Left lobe of liver (tissue), 2 donors: ENCODE measurements at regions not wholly inside any gene's neighbourhood (a gene's known extent, or its start where the extent isn't known, plus 50 kb on each side); places are given as distances from the start of the nearest gene placed in this dataset.
A peak's percentile ranks its signal among the peaks of the same experiment; 100 is the strongest.
"Not testable (repeated sequence)": the region's sequence is repeated elsewhere in the genome, so short reads cannot be mapped to it uniquely, and the experiment has no call there.

Experiments
- ATAC-seq: fragments of 200-7000 bp; cut with Tn5 transposase; one replicate; pipeline ENCODE4 v1.9.1; 2020; ENCODE audit warnings: mild to moderate bottlenecking, moderate library complexity
- DNase-seq: peaks from one replicate; pipeline ENCODE4 v3.0.0-alpha.2; 2020; ENCODE audit warnings: low spot score
- donor health status: DM: no; HTN: no; CAD: no; lungs with moderate emphysema.
- donor health status: DM: no; HTN: yes; CAD: no.

DNA sequence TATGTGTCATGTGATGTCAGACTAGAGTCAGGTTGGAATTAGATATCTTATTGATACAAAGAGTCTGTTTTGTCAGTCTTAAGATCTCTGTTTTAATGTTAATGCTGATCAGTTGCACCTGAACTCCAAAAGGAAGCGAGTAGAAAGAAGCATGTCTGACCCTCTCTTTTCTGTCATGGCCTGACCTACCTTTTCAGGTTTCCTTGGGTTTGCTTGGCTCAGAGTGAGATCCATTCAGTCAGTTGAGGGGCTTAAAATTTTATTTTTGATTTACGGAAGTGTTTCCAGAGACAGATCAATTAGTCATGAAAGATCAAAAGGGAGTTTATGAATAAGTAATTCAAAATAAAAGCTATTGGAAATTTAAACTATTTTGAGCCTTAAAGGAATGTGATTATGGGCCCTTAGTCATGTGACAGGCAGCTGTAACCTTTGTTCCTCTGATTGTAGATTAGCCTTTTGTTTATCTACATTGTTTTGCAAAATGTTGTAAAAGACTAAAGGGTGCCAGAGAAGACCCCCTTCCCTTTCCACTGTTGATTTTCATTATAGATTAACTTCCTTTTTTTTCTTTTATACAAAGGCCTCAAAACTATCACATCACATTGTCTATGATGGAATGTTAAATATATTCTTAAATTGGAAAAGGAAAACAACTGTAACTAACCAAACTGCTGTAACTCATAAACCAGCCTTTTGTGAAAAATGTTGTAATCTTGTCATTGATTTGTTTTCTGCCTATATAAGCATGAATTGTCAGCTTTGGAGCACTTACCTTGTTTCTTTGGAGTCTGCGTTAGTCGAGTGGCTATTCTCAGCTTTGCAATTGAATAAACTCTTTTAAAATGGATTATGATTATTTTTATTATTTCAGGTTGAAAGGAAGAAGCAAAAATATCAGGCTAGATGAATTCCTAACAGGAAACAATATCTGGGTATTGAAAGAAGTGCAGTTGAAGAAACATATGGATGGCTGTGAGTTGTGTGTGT lies 195.5 kb upstream of the MBL2 start:
- ATAC-seq: no peak
- no peak for DNase-seq

DNA sequence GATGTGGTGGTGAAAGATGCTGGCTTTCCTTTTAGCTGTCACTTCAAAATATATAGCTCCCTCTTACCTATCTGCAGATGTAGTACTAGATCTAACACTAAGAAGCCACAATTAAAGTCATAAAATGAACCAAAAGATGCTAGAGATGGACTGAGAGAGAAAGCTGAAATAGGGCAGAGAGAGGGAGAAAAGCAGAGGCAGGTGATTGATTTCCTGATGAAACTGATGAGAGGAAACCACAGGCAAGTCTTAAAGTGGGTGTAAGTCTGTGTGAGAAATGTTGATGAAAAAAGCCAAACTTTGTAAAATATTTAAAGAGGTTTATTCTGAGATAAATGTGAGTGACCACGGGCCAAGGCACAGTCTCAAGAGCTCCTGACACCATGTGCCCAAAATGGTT lies 194.3 kb upstream of the MBL2 start:
- DNase-seq: no peak
- ATAC-seq: no peak

DNA sequence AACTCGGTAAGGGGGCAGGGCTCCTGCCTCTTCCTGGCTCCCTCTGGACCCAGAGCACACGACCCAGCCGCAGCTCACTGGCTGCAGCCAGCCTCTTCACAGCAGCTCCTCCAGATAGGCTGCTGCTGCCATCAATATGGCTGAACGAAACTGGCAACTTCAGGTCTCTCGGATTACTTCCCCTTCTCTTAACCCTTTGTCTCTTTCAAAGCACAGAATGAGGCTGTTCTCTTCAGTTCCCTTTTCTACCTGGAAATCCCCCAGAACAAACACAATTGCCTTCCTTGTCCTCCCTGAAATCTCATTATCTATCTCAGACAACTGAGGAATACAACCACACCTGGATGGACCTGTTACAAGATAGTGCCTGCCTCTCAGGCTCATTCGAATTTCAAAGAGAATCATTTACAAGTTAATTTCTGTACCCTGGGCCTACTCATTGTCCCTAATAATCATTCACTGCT lies 193.4 kb upstream of the MBL2 start:
- ATAC-seq (peak; percentile 10), DNase-seq (no peak)

DNA sequence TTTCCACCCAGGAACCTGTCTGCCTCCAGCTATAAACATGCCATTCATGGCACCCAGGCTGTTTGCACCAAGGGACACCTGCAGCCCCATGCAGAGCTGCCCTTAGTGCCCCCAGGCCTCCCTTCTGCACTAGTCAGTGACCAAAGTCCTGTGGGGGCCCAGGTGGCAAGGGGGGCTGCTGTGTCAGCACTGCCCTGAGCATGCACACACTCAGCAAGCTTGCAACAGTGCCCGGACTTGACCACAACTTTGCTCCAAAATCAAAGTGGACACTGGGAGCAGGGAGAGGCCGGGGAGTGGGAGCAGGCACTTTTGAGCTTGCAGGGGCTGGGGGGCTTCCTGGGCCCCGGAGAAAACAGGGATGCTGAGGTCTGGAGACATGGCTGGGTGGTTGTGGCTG lies 192.9 kb upstream of the MBL2 start:
- peak; percentile 37 for ATAC-seq

DNA sequence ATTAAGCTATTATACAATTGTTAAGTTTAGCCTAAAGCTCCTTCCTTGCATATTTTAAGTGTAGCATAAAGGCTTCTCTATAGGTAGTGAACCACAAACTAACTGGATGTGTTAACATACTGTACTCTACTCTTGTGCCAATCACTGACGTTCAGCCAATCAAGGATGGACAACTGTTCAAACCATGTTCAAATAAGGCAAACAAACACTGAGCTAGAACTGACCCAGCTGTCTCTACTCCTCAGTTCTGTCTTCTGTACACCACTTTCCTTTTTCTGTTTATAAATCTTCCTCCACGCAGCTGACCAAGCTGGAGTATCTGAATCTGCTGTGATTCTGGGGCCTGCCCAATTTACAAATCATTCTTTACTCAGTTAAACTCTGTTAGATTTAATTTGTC lies 188.7 kb upstream of the MBL2 start:
- ATAC-seq (no peak), DNase-seq (no peak)

More for the DNA sequence above, 192.9 kb upstream of the MBL2 start:
- DNase-seq: no peak

DNA sequence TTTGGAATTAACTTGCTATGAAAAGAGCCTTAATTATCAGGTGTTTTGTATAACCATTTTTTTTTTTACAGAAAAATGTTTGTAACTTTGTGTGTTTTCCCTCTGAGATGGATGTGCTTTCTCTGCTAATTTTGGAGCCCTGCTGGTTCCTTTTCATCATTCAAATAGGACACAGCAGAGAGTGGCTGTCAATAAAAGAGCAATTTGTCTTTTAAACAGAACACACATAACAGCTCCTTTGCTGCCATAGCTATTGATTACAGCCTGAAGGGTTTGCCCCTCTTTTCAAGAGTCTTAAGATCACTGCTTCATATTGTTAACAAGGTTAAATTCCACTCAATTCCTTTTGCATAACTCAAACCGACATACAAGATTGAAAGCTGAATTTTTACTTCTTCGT lies 187.2 kb upstream of the MBL2 start:
- ATAC-seq: no peak
- no peak for DNase-seq

DNA sequence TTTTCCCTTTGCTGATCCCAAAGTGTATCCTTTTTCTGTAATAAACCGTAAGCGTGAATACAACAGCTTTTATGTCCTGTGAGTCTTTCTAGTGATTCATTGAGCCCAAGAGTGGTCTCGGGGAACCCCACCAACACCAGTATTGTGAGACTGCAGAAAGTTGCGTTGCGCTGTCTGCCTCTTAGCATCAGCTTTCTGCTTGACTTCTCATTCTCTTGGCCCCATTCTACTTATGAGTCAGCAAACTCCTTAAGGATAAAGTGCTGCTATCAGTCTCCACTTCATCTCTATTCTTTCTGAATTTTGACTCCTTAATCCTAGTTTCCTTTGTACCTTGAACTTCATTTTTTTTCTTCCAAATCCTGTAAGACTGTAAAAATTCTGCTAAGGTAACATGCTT lies 184.3 kb upstream of the MBL2 start:
- no peak for DNase-seq
- no peak for ATAC-seq

DNA sequence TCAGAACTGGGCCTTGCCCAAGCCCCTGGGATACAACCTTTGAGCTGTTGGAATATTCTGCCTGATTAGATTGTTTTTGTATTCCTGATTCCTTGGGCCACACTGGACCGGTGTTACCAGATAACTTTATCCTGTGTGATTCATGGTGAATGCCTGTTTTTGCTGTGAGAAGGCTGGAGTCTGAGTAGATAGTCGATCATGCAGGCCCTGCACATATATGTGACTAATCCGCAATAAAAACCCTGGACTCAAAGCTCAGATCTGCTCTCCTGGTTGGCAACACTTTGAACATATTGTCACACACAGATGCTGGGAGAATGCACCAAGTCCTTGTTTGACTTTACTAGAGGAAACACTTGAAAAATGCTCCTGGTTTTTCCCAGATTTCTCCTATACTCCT lies 183.9 kb upstream of the MBL2 start:
- no peak for DNase-seq
- no peak for ATAC-seq

DNA sequence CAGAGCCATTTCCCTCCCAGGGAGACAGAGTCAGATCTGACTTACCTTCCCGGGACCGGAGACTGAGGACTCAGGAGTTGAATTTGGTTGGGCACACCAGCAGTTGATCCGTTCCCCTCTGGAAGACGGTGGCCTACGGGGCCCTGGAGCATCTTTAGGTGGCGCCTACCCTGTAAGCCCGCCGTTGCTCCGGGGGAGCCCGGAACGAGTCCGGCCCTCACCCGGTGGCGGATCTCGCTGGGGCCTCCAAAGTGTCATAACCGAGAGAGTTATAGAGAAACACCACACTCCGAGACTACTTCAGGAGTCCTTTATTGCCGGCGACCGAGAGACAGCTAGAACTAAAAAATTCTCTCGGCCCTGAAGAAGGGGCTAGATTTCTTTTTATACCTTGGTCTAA lies 182.8 kb upstream of the MBL2 start:
- no peak for DNase-seq
- ATAC-seq: no peak

DNA sequence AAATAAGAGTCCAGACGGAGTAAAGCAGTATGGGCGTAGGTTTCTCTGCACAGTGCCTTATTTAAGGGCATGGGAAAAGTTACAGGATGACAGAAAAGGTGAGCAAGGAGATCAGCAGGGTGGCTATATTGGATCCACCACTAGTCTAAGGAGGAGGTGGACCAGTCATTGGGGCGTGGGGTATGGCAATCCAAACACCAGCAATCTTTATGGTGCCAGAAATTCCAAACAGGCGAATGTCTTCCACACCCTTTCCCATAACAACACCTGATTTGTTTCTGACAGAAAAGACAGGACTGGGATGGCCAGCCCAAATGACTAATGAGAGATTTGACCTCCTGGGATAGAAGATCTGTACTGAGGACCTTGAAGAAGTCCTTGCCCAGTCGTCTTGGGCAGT lies 181.8 kb upstream of the MBL2 start:
- ATAC-seq: no peak

DNA sequence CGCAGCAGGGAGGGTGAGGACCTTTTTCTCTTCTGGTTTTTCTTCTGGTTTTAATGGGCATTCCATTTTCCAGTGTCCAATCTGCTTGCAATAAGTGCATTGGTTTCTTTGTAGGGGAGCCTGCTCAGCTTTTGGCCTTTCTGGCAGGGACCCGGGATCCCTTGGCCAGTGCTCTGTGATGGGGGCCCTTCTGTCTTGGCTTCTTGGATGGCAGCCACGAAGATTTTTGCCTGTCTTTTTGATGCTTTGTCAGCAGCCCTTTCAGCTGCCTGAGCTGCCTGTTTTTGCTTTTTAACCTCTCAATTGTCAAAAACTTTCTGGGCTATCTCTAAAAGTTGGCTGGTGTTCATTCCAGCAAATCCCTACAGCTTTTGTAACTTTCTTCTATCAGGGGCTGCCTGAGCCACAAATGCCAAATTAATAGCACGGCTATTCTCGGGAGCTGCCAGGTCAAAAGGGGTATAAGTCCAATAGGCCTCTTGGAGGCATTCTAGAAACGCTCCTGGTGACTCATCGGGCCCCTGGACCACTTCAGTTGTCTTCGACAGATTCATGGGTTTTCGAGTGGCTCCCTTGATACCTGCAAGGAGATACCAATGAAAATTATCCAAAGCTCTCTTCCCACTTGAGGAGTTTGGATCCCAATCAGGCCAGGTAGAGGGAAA lies 179.9 kb upstream of the MBL2 start:
- DNase-seq: no peak
- ATAC-seq: no peak

More for the DNA sequence above, 181.8 kb upstream of the MBL2 start:
- DNase-seq: no peak

DNA sequence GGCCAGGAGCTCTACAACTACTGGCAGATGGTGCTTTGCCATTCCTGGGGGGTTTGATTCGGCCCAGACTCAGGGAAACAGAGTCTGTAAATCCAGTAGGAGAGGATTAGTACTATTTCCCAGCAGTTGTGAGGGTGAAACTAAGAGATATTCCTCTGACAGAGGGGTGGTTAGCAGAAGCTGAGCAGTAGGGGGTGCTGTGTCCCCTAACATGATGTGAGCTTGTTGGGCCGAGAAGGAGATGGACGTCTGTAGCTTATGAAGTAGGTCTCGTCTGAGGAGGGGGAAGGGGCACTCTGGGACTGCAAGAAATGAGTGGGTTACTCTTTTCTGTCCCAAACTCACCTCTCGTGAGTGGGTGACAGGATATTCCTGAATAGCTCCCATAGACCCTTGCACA lies 179.2 kb upstream of the MBL2 start:
- DNase-seq: peak; percentile 60
- ATAC-seq: peak; percentile 96

DNA sequence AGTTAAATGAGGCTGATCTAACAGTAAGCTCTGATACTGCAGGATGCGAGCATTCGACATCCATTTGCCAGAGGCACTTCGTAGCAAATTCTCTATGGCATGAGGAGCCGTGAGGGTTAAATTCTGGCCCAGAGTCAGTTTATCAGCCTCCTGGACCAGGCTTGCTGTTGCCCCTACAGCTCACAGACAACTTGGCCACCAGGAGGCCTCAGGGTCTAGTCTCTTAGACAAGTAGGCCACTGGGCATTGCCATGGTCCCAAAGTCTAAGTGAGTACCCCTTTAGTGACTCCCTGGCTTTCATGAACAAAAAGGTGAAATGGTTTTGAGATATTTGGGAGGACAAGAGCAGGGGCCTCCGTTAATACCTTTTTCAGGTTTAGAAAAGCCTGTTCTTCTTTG lies 178.0 kb upstream of the MBL2 start:
- ATAC-seq (no peak), DNase-seq (no peak)

DNA sequence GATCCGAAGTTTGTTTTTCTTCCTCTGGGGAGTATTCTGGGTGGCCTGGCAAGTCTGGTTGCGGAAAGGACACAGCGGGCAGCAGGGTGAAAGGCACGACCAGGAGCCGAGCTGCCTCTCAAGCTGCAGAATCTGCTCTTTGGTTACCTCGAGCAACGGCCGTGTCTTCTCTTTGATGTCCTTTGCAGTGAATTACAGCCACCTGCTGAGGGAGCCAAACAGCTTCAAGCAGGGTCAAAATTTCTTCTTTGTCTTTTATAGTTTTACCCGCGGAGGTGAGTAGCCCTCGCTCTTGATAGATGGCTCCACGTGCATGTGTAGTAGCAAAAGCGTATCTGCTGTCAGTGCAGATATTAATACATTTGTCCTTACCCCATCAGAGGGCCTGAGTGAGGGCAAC lies 177.3 kb upstream of the MBL2 start:
- peak; percentile 57 for ATAC-seq
- DNase-seq: no peak

DNA sequence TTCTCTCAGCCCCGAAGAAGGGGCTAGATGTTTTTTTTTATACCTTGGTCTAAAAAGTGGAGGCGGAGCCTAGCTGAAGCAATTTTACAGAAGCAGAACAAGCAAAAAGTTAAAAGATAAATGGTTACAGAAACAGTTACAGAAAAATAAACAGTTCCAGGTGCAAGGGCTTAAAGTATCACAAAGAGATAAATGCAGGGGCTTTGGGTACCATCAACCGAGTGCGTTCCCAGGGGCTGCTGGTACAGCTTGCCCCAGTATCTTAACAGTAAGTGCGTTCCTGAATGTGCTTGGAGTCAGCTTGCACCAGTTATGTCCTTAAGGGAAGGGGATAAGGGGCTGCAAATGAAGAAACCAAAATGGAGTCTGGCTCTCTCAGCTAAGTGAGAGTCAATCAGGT lies 173.9 kb upstream of the MBL2 start:
- no peak for ATAC-seq
- no peak for DNase-seq

DNA sequence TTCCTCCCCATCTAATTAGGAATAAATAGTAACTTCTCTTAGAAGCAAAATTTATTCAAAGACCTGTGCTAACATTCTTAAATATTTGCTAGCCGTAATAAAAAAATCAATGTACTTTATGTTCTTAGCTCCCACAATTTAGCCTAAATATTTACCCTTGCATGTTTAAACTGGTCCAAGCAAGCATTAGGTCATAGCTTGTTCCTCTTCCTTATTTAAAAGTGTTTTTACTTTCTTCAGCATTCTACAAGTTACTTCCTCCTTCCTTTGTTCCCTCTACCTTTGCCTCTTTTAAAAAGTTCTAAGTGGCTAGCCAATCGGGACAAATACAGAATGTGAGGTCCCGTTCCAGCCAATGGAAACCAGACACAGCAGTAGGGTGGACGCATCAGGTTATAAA lies 172.9 kb upstream of the MBL2 start:
- ATAC-seq, DNase-seq: not testable (repeated sequence)

DNA sequence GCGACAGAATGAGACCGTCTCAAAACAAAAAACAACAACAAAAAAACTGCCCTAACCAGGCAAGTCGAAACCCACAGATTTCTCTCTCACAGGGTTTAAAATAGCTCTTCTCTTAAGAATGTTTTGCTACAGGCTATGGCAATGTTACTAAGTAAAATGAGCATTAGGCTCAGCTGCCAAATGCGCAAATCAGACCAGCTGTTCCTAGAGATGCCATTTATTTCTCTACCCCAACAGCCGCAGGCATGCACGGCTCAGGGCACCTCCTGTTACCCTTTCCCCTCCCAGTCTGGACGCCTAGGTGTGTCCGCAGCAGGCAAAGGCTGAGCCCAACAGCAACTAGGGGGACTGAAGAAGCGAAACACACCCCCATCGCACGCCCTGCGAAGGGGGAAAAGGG lies 168.3 kb upstream of the MBL2 start:
- no peak for ATAC-seq
- no peak for DNase-seq

DNA sequence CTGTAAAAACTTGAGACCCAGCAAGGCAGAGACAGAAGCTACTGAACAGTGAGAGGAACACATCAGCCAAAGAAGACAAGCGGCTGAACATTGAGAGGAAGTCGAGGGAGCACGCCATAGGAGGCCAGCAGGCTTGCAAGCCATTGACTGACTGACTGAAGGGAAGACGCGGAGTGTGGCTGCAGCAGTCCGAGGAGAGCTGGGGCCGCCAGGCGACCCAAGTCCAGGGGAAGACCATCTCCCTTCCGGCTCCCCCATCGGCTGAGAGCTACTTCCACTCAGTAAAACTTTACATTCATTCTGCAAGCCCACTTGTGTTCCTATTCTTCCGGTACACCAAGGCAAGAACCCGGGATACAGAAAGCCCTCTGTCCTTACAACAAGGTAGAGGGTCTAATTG lies 167.3 kb upstream of the MBL2 start:
- ATAC-seq (no peak), DNase-seq (no peak)

DNA sequence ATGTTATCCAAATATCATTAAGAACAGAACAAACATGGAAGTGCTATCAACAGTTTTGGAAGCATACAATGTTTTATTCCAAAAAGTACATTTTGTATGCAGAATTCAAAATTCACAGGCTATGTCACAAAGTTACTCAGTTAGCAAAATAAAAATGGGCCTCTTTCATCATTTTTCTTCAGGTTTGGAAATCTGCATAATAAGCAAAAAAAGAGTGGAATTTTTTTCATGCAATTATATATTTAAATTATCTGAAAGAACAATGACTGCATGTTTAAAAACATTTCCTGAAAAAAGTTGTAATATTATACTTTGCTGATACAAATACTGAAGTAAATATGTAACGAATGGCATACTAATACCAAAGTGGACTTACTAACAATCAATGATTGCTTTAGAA lies 161.2 kb upstream of the MBL2 start:
- DNase-seq: no peak
- no peak for ATAC-seq

DNA sequence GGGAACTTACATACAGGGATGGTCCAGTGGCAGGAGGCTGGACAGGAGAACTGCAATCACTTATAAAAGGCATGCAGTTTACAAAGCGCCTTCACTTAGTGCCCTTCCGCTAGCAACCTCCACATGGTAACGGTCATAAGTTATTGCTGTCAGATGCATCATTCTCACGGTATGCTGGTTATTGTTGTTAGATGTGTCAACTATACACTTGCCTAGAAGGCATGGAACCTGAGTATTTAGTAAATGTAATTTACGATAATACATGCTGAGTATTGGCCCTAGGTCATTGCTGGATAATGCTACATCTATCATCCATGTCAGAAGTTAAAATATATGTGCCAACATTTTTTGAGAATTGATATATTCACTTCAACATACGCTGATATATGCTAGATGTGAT lies 155.1 kb upstream of the MBL2 start:
- no peak for DNase-seq
- ATAC-seq: no peak

DNA sequence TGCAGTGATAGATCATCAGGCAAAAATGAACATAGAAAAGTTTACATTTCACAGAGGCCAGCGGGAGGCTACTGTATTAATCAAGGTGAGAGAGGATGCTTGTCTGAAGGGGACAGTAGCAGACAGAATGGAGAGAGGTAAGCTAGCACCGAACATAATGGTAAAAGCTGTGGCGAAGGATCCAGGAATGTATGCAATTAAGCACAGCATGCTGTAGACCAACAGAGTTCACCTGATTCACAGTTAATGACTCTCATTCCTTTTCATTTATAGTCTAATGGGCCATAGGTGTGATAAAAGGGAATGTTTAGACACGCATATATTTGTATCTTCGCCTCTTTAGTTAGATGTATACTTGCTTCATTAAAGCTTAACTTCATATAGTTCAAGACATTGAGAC lies 150.9 kb upstream of the MBL2 start:
- ATAC-seq (no peak), DNase-seq (no peak)

DNA sequence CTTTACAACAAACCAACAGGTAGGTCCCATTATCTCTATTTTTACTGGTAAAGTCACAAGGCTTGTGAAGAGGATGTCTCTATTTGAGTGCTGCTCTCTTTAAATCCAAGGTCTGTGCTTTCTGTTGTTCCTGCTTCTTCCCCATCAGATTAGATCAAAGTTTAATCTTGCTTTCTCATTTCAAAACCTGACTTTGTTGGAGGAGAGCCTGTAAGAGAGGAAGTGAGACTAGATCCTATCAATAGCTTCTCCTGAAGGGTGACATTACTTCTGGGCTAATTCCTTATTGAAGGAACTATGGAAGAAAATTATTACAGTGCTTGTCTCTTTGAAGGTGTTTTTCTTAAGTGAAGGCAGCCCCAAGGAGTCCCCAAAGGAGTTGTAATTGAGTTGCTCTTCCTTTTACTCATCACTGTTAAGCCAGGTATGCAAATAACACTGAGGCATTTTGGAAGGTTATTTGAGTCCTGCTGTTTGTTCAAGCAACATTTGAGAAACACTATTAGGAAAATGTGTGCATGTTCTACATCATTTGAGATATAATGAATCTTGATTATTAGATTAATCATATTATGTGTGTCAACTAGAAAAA lies 146.2 kb upstream of the MBL2 start:
- no peak for DNase-seq

More for the DNA sequence above, 146.2 kb upstream of the MBL2 start:
- ATAC-seq: no peak
